HCT116 (cell line): ENCODE measurements at regions not wholly inside any gene's neighbourhood (a gene's known extent, or its start where the extent isn't known, plus 50 kb on each side); places are given as distances from the start of the nearest gene placed in this dataset.
"Not testable (repeated sequence)": the region's sequence is repeated elsewhere in the genome, so short reads cannot be mapped to it uniquely, and the experiment has no call there.

Experiments
- ATF3 ChIP-seq: IDR thresholded peaks from 2 replicates; pipeline ENCODE4 v1.6.1; 2012
- CTCF ChIP-seq, 3 experiments: fragments of 200-600 bp in 1 of 3; sonication (generic) in 1 of 3; IDR thresholded peaks in 2 of 3; conservative IDR thresholded peaks in 1 of 3; 2 replicates each; pipeline ENCODE4 v1.5.1; 2012 to 2017; ENCODE audit warnings: low read depth in 2 of 3, low read length in 2 of 3, antibody characterized with exemption in 1 of 3, borderline replicate concordance in 1 of 3, control low read depth in 1 of 3, mild to moderate bottlenecking in 1 of 3, mixed read lengths in 1 of 3, mixed run types in 1 of 3, moderate library complexity in 1 of 3; ENCODE audit not compliant: insufficient read depth in 1 of 3
- POLR2A ChIP-seq: IDR thresholded peaks from 2 replicates; pipeline ENCODE4 v1.7.0; 2011; ENCODE audit warnings: borderline replicate concordance; ENCODE audit not compliant: insufficient read depth, insufficient read length; ENCODE audit errors: extremely low read depth
- SRF ChIP-seq: IDR thresholded peaks from 2 replicates; pipeline ENCODE4 v1.6.1; 2012; ENCODE audit warnings: low read depth
- ZFX ChIP-seq: fragments of 450-650 bp; IDR thresholded peaks from 2 replicates; pipeline ENCODE4 v1.6.1; 2017

GRCh38 chr1:148233250-148233649 is 81.2 kb upstream of the NBPF11 start:
- TF ChIP-seq CTCF (IDR thresholded peaks at IDR 0.05 in 2 of 3, conservative IDR thresholded peaks at IDR 0.05 in 1 of 3; ENCODE audit: borderline replicate concordance in 1 of 3, insufficient read depth in 1 of 3, low read depth in 2 of 3, low read length in 2 of 3); SRF; ZFX; POLR2A; ATF3: not testable (repeated sequence)
